NCI-H146 treated with DMSO at 0.1 percent for 48 hours (cell line): ENCODE measurements at regions not wholly inside any gene's neighbourhood (a gene's known extent, or its start where the extent isn't known, plus 50 kb on each side); places are given as distances from the start of the nearest gene placed in this dataset.

Source experiments
- DNase-seq: peaks from one replicate; lab custom pipeline; 2025; ENCODE audit not compliant: unreplicated experiment; lab: John Stamatoyannopoulos, UW

DNA sequence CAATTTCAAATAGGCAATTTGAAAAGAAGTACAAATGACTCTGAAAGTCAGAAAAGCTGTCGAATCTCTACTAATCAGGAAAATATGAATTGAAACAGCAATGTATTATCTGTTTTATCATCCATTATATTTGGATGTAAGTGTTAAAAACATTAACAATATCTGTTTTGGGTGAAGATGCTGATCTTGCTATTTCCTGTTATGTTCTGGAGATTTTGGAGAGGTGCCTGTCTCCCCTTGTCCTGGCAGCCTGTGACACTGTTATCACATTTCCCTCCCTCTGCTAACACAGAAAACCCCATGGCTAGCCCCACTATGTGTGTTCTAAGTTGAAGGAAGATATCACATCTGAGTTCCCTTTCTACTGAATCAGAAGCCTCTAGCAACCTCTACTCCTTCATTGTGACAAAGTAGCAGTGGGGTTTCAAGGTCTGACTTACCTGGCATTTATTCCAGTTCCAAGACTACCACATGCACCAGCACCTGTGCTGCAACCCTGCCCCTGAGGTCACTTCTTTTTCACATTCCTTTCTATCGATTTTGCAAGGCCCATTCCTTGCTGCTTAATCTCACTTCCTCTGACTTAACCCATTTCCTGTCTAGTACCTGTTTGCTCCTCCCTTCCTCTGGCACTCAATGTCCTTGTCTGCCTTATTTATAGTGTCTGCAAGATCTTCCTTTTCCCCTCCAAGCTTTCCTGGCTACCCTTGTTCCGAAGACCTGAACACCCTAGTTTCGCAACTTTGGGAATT is 95.5 kb upstream of the COL8A1 start:
- DNase-seq: no peak

DNA sequence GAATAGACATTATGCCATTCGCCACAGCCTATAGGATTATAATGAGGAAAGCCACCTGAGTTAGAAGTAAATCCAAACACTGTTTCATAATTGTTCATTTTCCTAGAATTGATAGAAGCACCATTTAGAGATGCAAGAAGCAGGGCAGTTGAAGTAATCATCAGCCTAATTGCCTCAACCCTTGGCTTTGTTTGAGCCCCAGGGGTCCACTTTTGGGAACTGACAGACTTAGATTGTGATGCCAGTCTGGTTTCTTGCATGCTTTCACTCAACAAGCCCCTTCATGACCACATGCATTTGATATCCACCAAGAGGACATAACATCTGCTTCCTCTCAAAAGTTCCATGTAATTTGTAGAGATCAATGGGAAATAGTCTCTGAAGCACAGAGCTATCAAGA is 97.2 kb upstream of the COL8A1 start:
- no peak for DNase-seq

DNA sequence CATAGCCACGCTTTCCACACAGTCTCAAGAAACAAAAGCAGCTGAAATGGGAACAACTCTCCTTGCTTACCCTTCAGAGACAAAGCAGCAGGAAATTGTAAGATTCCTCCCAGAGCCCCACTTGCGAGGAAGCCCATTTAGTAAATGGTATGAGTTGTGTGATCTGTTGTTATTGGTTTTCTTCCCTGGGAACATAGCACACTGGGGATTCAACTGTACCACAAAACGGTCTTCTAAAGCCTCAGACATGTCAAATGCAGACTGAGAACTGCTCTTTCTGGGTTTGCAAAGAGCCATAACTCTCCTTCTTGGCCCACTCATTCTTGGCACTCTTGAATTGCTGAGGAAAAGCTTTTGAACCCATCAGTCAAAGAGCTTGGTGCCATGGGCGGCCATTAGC is 101.0 kb upstream of the COL8A1 start:
- no peak for DNase-seq

DNA sequence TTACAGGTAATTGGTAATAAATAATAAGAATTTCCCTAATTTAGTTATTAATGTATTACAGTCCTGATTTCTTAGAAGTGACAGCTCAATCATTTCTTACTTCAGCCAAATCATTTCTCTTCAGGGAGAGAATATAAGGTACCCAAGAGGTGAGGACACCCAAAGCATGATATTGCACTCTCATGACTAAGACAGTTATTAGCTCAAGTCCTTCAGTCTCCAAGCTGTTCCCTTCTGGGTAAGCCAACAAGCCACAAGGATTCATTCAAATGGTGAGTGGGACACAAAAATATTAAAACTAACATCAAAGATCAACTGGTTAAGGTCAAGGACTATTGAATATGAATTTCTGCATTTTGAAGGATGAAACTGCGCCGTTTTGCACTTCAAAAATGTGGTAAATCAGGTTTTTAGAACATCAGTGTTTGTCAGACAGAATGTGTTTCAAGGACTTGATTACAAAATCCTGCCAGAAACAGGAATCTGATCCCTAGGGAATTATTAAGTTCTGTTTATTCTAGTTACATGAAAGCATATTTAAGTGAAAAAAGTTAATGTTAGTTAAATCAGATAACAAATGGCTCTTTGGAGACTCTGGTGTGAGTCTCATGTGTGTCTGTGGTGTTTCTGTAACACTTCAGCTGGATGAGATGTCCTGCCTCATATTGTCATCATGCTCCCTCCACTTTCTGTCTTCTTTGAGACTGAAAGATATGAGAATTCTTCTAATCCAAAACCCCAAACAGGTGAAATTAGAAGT is 101.7 kb upstream of the COL8A1 start:
- DNase-seq: no peak

DNA sequence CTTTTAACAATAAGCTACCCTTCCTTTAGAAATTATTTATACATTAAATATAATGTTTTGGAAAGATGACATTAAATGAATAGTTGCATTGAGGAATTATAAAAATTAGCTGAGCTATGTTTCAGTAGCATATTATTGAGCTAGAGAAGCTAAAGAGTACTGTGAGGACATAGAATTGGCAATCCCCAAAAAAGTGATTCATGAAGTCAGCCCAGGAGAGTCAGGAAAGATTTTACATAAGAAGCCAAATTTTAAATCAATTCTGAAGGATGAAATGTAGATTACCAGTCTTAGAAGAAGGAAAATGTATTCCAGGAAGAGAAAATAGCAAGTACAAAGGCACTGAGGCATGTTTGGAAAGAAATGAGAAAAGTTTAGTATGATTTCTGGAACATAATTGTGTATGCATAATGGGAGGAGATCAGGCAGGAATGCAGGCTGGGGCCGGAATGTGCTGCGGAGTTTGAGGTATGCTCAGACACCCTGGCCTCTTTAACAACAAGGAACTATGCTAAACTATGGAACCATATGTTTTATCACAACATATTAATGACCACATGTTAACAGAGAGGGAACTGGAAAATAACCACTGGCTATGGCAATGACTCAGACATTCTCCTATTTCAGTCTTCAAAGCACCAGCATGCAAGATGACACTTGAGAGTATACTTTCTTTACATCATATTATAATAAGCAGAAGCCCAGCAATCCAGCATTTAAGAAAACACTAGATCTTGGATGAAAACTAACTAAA is 103.3 kb upstream of the COL8A1 start:
- DNase-seq: no peak

DNA sequence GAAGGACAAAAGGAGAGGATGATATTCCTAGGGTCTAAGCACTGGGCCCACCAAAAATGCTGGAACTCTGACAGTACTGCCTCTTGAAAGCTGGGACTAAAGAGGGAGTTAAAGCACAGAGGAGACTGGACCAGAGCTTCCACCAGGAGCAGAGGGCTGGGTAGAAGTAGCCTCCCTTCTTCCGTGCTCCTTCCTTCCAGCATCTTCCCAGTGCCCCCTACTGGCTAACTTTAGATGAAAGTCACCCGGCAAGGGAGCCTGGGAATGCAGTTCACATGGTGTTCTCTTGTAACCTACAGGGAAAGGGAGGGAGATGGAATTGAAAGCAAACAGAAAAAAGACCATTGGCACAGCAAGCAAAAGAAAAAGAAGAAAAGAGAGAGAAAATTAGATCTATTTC is 106.1 kb upstream of the COL8A1 start:
- DNase-seq: no peak

DNA sequence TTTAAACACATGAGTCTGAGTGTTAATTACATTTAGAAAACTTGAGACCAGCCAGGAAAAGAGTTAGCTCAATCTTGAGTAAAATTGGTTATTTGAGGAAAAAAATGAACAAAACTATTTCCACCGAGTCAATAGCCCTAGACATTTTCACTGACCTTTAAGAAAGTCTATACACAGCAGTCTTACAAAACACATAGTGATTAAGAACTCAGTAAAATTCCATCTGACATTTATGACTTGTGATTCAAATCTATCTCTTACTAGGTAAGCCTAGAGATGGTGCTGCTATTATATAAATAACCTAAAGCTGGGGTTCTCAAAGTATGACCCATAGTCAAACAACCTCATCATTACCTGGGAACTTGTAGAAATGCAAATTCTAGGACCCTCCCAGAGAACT is 109.1 kb upstream of the COL8A1 start:
- DNase-seq: no peak

DNA sequence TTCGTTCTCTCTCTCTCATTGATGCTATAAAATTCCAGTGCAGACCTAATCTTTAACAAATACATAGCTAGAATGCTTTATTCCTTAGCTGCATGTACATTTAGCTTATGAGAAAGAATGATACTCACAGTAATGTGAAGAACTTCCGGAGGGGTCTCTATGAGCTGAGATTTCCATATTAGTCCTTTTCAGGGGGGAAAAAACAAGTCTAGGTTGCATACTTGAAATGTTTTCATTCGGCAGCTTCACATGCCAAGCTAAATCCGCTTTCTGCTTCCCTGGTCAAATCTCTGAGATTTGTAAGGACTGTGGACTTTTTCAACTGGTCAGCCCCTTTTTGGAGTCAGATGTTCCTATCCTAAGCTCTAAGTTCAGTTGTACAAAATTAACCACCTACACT is 111.5 kb upstream of the COL8A1 start:
- no peak for DNase-seq

DNA sequence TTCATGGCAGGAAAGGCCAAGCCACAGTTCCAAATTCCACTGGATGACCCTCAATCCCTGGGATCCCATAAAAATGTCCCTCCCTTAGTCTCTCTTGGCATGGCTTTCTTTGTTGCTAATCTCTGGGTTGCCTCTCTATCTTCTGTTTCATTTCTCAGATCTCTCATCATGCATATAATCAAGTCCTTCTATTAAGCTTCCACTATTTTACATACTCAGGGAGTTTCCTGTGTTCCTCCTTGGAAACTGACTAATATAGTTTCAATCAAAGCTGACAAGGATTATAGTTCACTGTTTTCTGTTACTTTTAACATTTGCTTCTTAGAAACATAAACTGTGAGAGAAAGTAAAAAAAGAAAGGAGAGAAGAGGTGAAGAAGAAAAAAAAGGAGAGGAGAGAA is 113.8 kb upstream of the COL8A1 start:
- DNase-seq: no peak

DNA sequence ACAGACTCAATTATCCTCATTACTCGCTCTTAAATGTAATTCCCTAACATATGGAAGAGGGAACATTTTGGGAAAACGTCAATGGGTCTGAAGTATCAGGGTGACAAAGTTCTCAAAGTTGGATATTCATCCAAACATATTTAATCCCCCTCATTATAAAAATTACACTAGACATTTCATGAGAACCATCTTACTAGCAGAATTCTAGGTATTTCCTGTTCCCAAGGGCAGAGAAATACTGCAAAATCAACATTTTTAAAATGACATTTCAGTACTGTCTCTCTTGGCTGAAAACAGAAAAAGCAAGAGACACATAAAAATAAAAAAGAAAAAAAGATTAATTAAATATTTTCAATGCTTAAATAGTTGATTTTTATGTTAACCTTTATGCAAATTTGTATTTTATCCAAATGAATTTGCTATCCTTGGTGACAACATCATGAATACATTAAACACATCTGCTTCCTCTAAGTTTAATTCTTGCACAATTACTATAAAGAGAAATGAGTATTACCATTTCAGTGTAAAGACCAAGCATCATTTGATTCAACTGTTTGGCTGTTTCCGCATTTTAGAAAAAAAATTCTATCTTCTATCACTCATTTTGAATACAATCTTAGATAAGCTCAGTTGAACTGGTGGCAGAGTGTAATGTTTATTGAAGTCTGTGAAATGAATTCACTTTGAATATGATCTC is 114.8 kb upstream of the COL8A1 start:
- DNase-seq: no peak

DNA sequence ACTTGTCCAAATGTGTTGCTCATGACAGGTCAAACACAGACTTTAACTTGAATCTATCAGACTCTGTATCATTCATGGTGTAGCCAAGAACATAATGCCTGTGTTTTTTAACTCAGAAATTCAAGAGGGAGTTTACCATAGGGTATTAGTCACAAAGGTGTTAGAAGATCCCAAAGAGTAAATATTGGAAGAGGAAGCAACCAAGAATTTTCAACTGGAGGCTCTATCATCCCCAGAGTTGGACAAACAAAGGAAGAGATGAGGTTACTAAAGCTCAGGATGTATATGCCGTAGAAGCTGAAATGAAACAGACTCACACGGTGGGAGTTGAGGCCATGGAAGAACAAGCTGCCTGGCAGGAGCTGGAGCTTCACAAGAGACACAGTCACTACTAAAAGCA is 116.2 kb upstream of the COL8A1 start:
- DNase-seq: no peak

DNA sequence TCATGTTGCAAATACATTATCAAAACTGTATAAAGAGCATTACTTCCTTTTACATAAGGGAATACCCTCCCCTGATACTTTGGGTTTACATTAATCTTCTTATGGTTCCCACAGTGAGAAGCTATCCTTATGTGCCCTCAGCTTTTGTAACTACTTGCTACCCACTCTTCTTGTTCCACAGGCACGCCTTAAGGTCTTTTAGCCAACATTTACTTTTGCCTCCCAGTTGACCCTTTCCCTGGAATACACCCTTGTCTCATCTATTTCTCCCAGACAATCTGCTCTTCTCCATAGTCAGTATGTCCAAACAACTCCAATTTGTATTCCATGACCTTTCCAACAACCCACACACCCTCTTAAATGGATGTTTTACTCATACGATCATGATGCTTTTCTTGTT is 116.8 kb upstream of the COL8A1 start:
- DNase-seq: no peak

DNA sequence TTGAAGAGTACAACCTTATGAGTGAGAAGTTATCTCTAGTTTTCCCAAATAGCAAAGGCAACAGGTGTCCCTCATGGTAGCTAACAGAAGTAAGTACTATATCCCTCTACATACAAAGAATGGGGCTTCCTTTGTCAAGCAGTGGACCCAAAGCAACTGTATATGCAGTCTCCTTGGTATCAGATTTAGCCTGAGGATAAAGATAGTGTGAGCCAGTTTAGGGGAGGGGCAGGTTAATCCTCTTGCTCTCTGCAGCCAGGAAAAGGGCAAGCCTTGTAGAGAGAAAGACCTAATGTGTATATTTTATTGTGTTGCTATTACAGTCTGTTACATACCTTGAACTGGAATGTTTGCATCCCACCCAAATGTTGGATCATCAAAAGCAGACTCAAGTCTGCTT is 117.9 kb upstream of the COL8A1 start:
- no peak for DNase-seq

DNA sequence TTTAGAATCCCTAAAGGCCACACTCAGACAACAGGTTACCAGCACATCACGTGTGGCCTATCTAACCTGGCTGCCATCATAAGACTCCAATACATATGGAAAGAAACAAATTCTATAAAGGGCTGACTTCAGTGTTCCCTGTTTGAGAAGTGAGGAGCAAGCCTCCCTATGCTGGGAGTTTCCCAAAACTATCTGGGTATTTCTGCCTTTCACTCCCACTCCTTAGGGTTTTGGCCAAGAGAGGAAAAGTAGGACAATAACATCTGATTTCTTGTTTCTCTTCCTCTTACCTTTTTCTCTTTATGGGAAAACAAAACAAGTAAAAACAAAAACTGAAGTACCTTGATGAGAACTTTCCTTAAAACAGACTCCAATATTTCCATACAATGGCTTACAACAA is 121.5 kb upstream of the COL8A1 start:
- DNase-seq: no peak

DNA sequence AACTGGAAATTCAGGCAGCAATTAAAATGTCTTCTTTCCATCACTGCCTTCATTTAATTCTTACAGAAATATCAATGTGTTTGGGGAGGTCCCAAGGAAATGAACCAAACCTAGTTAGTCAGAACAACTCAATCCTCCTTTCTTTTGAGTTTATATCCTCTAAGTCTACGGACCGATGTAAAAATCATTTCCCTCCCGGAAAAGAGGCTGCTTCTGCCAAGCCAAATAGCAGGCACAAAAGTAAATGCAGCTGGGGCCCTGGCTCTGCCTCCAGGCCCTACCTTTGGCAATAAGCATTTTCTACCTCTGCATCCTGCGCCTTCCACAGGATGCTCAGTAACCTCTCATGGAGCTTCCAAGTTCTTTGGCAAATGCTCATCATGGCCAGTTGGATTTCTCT is 122.5 kb upstream of the COL8A1 start:
- DNase-seq: no peak

DNA sequence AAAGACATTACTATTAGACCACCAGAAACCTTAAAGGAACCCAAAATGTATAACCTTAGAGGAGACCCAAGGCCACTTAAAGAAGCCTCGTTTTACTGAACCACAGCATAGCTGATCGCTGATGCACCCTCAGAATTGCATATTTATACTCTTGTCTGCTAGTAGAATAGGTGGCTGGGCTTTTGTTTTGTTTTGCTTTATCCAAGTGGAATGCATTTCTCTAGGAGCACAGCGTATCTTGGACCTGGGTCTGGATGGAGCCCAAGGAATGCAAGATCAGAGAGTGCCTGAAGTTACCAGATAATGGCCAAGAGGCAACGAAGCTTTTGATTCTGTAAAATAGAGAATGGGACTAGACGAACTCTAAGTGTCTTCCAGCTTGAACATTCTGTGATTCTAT is 129.2 kb upstream of the COL8A1 start:
- DNase-seq: no peak

DNA sequence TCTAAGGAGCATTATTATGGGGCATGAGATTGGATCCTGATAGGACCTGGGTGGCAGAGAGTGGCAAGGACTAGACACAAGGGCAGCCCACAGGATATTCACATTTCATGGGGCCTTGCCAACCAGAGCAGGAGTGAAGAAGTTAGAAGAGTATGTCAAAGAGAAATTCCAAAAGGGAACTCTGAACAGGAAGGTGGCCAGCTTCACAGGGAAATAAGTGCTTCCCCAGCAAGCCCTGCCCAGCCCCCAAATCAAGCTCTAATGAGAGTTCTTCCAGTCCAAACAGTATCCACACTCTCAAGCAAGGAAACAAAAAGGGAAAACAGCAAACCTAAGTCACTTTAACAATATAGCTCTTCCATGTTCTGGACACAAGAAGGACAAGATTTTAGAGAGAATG is 130.2 kb upstream of the COL8A1 start:
- no peak for DNase-seq

DNA sequence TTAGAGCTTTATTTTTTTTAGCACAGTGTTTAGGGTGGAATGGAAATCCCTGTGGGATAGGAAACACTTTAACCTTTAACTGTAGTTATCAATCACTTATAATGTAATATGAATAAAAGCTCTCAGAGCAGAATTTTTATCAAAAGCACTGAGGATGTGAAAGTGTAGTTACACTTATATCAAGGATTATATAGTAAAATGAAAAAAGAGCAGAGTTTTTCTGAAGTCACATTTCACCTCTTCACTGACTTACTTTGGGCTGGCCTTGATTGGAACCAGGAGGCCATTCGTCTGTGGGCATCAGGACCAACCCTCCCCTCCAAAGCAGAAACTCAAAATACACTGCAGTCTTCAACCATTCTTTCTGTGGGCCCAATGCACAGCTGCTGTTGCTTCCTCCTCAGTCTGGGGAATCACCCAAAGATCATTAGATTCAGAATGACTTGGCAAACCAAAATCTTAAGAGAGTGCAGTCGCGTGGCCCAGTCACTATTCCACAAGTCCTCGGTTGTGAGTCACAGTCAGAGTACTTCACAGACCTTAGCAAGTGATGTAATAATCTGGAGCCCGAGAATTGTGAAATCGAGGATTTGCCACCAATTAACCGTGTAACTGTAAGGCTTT is 132.6 kb upstream of the COL8A1 start:
- DNase-seq: no peak

DNA sequence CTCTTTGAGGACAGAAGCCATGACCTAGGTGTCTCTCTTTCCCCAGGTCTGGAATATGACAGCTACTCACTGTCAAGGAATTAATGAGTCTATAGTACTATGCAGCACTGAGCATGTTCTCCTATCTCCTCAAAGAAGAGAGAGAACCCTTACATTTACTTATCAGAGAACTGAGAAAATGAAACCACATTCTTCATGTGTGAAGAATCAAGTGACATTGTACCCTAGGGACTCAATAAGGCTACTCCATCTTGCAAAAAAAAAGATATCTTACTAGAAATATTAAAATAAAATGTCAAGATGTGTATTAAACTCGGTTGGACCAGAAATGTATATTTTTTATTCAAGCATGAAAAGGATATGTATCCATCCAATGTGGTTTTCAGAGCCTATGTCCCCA is 133.2 kb upstream of the COL8A1 start:
- DNase-seq: no peak

DNA sequence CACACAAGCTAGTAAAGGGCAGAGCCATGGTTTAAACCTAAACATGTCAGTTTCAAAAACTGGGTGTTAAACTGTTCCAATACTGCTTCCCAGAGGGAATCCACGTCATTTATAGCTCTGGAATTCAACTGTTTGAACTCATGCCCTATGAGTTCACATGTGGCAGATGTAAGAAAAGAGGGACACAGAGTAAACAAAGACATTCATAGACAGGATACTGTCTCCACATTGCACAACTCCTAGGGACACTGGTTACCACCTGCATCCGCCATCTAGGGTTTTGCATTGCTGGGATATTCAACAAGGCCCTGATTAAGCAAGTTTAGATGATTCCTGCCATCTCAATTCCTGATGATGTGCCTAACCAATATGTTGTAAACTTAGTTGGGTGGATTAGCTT is 134.1 kb upstream of the COL8A1 start:
- DNase-seq: no peak

DNA sequence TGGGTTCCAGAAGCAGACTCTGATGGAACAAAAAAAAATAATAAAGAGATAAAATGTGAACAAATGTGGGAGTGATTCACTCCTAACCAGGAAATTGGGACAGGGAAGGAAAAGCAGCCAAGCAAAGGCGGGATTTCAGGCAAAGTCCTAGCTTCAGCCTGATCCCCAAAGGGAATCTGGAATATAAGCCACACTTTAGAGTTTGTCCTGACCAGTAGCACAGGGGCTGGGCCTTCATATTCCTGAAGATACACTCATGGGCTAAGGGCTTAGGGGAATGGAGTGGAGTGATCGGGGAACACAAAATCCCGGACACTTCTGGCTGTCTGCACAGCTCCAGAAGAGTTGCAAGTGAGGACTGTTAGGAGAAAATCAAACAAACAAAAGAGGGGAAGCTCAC is 135.0 kb upstream of the COL8A1 start:
- DNase-seq: no peak
